ENCODE measurements at regions not wholly inside any gene's neighbourhood (a gene's known extent, or its start where the extent isn't known, plus 50 kb on each side); places are given as distances from the start of the nearest gene placed in this dataset.
"Not testable (repeated sequence)": the region's sequence is repeated elsewhere in the genome, so short reads cannot be mapped to it uniquely, and the experiment has no call there.

- Histone ChIP-seq H3K27me3 (ENCODE audit: control insufficient read depth, insufficient read depth, low read length) (no peaks in the 10 kb centered on the region), H3K9ac (ENCODE audit: low read depth, low read length) (no peak overlapping the region), H3K4me1 (ENCODE audit: control insufficient read depth, insufficient read depth, low read length) (peaks cover 3% of the 10 kb centered on the region), H3K9me3 (ENCODE audit: control insufficient read depth, insufficient read depth, low read length) (no peaks in the 10 kb centered on the region), H3K4me3 (ENCODE audit: low read depth, low read length) (no peak overlapping the region), H3K36me3 (ENCODE audit: control insufficient read depth, insufficient read depth, low read length) (no peaks in the 10 kb centered on the region)
Measured at GRCh38 chr5:60494635-60495034, 205.3 kb downstream of the DEPDC1B start.

DNA sequence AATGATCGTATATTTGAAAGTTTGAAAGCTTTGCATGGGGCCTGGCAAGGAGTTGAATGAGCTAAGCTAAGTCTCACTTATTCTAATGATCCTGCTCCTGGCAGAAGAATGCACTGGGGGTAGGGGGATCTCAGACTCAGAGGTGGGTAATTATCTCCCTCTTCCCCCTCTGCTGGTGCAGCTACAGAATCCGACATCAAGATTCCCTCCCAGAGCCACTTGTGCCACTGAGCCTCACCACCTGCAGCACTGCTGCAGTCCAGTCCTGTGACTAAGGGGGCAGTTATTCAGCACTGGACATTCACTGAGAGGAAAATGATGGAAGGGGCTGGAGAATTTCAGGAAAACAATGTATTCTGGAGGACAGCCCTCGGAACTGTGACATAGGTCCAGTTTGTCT is 205.8 kb downstream of the DEPDC1B start:
- H3K4me3 ChIP-seq (ENCODE audit: low read depth, low read length): no peak overlapping the region
- no peaks in the 10 kb centered on the region for H3K9me3 ChIP-seq (ENCODE audit: control insufficient read depth, insufficient read depth, low read length)
- H3K27me3 ChIP-seq (ENCODE audit: control insufficient read depth, insufficient read depth, low read length): no peaks in the 10 kb centered on the region
- peaks cover 3% of the 10 kb centered on the region for H3K4me1 ChIP-seq (ENCODE audit: control insufficient read depth, insufficient read depth, low read length)
- no peaks in the 10 kb centered on the region for H3K36me3 ChIP-seq (ENCODE audit: control insufficient read depth, insufficient read depth, low read length)
- no peak overlapping the region for H3K9ac ChIP-seq (ENCODE audit: low read depth, low read length)

DNA sequence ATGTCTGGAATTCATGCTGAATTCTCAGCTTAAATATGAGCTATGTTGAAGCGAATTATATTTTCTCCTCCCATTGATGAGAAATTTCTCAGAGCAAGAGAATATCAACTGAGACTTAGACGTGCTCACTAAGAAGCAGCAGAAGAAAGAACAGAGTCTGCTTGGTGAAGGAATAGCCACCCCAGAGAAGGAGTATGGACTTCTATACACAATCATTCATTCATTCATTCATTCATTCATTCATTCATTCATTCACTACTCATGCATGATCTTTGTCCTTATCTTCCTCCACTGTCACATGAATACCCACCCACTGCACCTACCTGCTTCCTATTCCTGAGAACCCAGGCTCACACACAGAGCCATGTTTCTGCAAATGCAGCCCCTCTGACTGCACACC is 206.6 kb downstream of the DEPDC1B start:
- Histone ChIP-seq H3K9me3 (ENCODE audit: control insufficient read depth, insufficient read depth, low read length) (no peaks in the 10 kb centered on the region), H3K4me3 (ENCODE audit: low read depth, low read length) (no peak overlapping the region), H3K27me3 (ENCODE audit: control insufficient read depth, insufficient read depth, low read length) (no peaks in the 10 kb centered on the region), H3K9ac (ENCODE audit: low read depth, low read length) (no peak overlapping the region), H3K4me1 (ENCODE audit: control insufficient read depth, insufficient read depth, low read length) (peaks cover 3% of the 10 kb centered on the region), H3K36me3 (ENCODE audit: control insufficient read depth, insufficient read depth, low read length) (no peaks in the 10 kb centered on the region)

DNA sequence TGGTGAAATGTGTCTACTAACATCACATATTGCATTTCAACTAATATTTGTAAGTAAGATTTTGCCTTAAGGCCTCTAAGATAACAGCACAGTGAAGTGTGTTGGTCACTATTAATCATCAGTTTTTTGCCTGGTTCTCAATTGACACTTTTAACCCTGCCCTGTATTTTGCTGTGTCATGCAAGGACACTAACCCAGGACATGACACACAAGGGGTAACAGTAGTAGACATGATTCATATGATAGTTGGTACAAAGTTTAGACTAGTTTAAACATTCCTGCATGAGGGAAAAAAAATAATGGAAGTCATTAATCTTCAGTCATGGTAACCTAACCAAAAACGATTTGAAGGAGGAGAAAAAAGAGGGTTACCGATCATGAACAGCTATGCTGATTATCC is 207.0 kb downstream of the DEPDC1B start:
- Histone ChIP-seq H3K36me3 (ENCODE audit: control insufficient read depth, insufficient read depth, low read length) (no peaks in the 10 kb centered on the region), H3K4me1 (ENCODE audit: control insufficient read depth, insufficient read depth, low read length) (peaks cover 3% of the 10 kb centered on the region), H3K27me3 (ENCODE audit: control insufficient read depth, insufficient read depth, low read length) (no peaks in the 10 kb centered on the region), H3K9me3 (ENCODE audit: control insufficient read depth, insufficient read depth, low read length) (no peaks in the 10 kb centered on the region), H3K4me3 (ENCODE audit: low read depth, low read length) (no peak overlapping the region), H3K9ac (ENCODE audit: low read depth, low read length) (no peak overlapping the region)

- not testable (repeated sequence) for H3K36me3 ChIP-seq (ENCODE audit: control insufficient read depth, insufficient read depth, low read length); H3K9ac ChIP-seq (ENCODE audit: low read depth, low read length); H3K4me3 ChIP-seq (ENCODE audit: low read depth, low read length); H3K4me1 ChIP-seq (ENCODE audit: control insufficient read depth, insufficient read depth, low read length); H3K27me3 ChIP-seq (ENCODE audit: control insufficient read depth, insufficient read depth, low read length); H3K9me3 ChIP-seq (ENCODE audit: control insufficient read depth, insufficient read depth, low read length)
Measured at GRCh38 chr5:60492358-60492757, 207.6 kb downstream of the DEPDC1B start.

DNA sequence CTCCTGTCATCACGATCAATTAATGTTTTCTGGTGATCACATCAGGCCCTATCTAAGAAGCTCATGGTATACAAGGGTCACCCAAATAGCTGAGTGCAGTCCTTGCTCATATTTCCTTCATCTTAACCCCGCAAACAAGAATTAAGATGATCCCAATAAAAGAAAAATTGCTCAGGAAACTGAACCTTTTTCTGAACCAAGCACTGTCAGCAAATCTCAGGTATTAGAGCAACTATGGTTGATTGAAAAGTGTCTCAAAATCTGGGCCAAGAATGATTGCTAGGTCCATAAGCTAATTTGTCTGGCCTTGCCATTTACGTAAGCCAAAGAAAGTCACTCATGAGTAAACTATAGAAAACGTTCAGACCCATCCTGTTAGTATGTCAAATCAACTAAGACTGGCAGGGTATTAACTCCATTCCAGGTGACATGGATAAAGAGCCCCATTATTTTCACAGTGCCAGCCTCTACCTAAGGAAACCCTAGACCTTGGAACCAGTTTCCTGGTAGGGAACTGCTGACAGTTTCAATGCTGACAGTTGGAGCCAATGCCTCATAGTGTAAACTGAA is 209.3 kb downstream of the DEPDC1B start:
- Histone ChIP-seq H3K4me3 (ENCODE audit: low read depth, low read length) (no peak overlapping the region), H3K9me3 (ENCODE audit: control insufficient read depth, insufficient read depth, low read length) (no peaks in the 10 kb centered on the region), H3K27me3 (ENCODE audit: control insufficient read depth, insufficient read depth, low read length) (no peaks in the 10 kb centered on the region), H3K4me1 (ENCODE audit: control insufficient read depth, insufficient read depth, low read length) (peaks cover 3% of the 10 kb centered on the region), H3K36me3 (ENCODE audit: control insufficient read depth, insufficient read depth, low read length) (no peaks in the 10 kb centered on the region), H3K9ac (ENCODE audit: low read depth, low read length) (no peak overlapping the region)

DNA sequence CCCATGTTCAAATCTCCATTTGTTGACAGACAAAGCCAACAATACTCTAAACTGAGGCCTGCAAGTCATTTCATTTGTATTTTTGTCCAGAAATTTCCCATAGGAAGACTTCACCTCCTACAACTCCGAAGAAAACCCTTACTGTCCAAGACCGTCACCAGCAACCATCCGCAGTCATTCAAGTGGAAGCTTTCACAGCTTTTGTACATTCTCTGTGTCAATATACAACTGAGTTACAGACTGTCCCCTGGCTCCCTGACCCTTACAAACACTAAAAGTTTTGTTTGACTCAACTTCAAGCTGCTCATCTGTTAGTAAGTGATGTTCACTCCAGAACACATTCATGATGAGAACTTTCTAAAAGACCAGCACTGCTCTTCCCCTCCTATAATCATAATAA is 210.1 kb downstream of the DEPDC1B start:
- Histone ChIP-seq H3K4me1 (ENCODE audit: control insufficient read depth, insufficient read depth, low read length) (peaks cover 3% of the 10 kb centered on the region), H3K4me3 (ENCODE audit: low read depth, low read length) (no peak overlapping the region), H3K9me3 (ENCODE audit: control insufficient read depth, insufficient read depth, low read length) (no peaks in the 10 kb centered on the region), H3K9ac (ENCODE audit: low read depth, low read length) (no peak overlapping the region), H3K36me3 (ENCODE audit: control insufficient read depth, insufficient read depth, low read length) (no peaks in the 10 kb centered on the region), H3K27me3 (ENCODE audit: control insufficient read depth, insufficient read depth, low read length) (no peaks in the 10 kb centered on the region)

DNA sequence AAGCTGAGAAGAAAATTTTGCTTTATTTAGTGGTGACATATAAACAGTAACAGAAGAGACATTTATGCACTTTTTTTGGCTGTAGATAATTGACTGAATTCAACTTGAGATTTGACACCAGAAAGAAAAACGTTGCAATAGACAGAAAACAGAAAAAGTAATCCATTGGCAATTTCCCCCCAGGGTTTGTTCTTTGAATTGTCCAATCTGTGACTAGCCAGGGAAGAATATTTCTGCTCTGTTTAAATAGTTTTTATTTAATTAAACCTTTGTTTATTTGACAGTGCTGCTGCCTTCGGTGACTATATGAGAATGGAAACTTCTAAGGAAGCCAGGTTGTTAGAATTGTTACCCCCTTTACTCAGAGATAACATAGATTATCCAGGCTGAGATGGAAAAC is 210.6 kb downstream of the DEPDC1B start:
- peaks cover 3% of the 10 kb centered on the region for H3K4me1 ChIP-seq (ENCODE audit: control insufficient read depth, insufficient read depth, low read length)
- no peak overlapping the region for H3K9ac ChIP-seq (ENCODE audit: low read depth, low read length)
- no peak overlapping the region for H3K4me3 ChIP-seq (ENCODE audit: low read depth, low read length)
- no peaks in the 10 kb centered on the region for H3K27me3 ChIP-seq (ENCODE audit: control insufficient read depth, insufficient read depth, low read length)
- no peaks in the 10 kb centered on the region for H3K9me3 ChIP-seq (ENCODE audit: control insufficient read depth, insufficient read depth, low read length)
- no peaks in the 10 kb centered on the region for H3K36me3 ChIP-seq (ENCODE audit: control insufficient read depth, insufficient read depth, low read length)

- H3K9ac ChIP-seq (ENCODE audit: low read depth, low read length): no peak overlapping the region
- H3K4me1 ChIP-seq (ENCODE audit: control insufficient read depth, insufficient read depth, low read length): no peaks in the 10 kb centered on the region
- H3K4me3 ChIP-seq (ENCODE audit: low read depth, low read length): no peak overlapping the region
- H3K27me3 ChIP-seq (ENCODE audit: control insufficient read depth, insufficient read depth, low read length): no peaks in the 10 kb centered on the region
- H3K9me3 ChIP-seq (ENCODE audit: control insufficient read depth, insufficient read depth, low read length): no peaks in the 10 kb centered on the region
- H3K36me3 ChIP-seq (ENCODE audit: control insufficient read depth, insufficient read depth, low read length): no peaks in the 10 kb centered on the region
Measured at GRCh38 chr5:60488466-60489130, 211.4 kb downstream of the DEPDC1B start.

- no peak overlapping the region for H3K9ac ChIP-seq (ENCODE audit: low read depth, low read length)
- H3K27me3 ChIP-seq (ENCODE audit: control insufficient read depth, insufficient read depth, low read length): no peaks in the 10 kb centered on the region
- no peak overlapping the region for H3K4me3 ChIP-seq (ENCODE audit: low read depth, low read length)
Measured at GRCh38 chr5:60487885-60488442, 212.0 kb downstream of the DEPDC1B start.

DNA sequence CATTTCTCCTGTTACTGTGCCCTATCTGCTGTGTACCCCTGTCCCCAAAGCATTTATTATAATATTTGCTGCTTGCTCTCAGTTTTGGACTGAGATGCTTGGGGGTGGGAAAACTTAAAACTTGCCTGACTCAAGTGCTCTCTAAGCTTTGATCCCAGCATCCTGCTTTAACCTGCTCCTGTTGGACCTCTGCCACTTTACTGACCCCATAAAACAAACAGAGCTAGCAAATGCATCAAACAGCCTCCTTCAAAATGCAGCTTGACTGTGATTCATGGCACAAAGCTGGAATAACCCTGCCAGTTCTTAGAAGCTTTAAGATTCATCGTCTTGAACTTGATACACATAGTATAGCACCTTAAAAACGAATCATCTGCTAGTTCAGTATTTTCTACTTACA is 212.5 kb downstream of the DEPDC1B start:
- Histone ChIP-seq H3K9me3 (ENCODE audit: control insufficient read depth, insufficient read depth, low read length) (no peaks in the 10 kb centered on the region), H3K4me3 (ENCODE audit: low read depth, low read length) (no peak overlapping the region), H3K36me3 (ENCODE audit: control insufficient read depth, insufficient read depth, low read length) (no peaks in the 10 kb centered on the region), H3K9ac (ENCODE audit: low read depth, low read length) (no peak overlapping the region), H3K27me3 (ENCODE audit: control insufficient read depth, insufficient read depth, low read length) (no peaks in the 10 kb centered on the region), H3K4me1 (ENCODE audit: control insufficient read depth, insufficient read depth, low read length) (no peaks in the 10 kb centered on the region)

More at GRCh38 chr5:60487885-60488442, 212.0 kb downstream of the DEPDC1B start:
- H3K9me3 ChIP-seq (ENCODE audit: control insufficient read depth, insufficient read depth, low read length): no peaks in the 10 kb centered on the region
- no peaks in the 10 kb centered on the region for H3K4me1 ChIP-seq (ENCODE audit: control insufficient read depth, insufficient read depth, low read length)
- no peaks in the 10 kb centered on the region for H3K36me3 ChIP-seq (ENCODE audit: control insufficient read depth, insufficient read depth, low read length)

DNA sequence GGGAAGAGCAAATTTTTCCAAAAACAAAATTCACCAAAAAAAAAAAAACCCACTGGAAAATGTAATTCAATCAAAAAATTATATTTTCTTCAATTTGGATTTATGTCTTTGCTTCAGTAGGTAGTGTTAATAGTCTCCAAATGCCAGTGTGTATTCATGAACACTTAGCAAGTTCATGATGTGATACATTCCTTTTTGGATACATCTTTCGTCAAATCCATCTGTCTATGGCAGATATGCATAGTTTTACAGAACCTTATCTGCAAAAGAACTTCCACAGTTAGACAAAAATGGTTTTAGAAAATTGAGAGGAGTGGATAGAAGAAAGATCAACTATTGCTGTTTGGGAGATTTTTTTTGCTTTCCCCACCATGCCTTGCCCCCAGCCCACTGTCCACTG is 214.6 kb downstream of the DEPDC1B start:
- no peaks in the 10 kb centered on the region for H3K9me3 ChIP-seq (ENCODE audit: control insufficient read depth, insufficient read depth, low read length)
- no peak overlapping the region for H3K4me3 ChIP-seq (ENCODE audit: low read depth, low read length)
- H3K9ac ChIP-seq (ENCODE audit: low read depth, low read length): no peak overlapping the region
- no peaks in the 10 kb centered on the region for H3K27me3 ChIP-seq (ENCODE audit: control insufficient read depth, insufficient read depth, low read length)
- H3K36me3 ChIP-seq (ENCODE audit: control insufficient read depth, insufficient read depth, low read length): no peaks in the 10 kb centered on the region
- H3K4me1 ChIP-seq (ENCODE audit: control insufficient read depth, insufficient read depth, low read length): no peaks in the 10 kb centered on the region

Measured in iPS-15b (cell line).